NCI-H187 (cell line): ENCODE measurements at regions not wholly inside any gene's neighbourhood (a gene's known extent, or its start where the extent isn't known, plus 50 kb on each side); places are given as distances from the start of the nearest gene placed in this dataset.

Experiments used
- DNase-seq, 2 experiments: peaks; one replicate each; lab custom pipeline; 2025; lab: John Stamatoyannopoulos, UW

DNA sequence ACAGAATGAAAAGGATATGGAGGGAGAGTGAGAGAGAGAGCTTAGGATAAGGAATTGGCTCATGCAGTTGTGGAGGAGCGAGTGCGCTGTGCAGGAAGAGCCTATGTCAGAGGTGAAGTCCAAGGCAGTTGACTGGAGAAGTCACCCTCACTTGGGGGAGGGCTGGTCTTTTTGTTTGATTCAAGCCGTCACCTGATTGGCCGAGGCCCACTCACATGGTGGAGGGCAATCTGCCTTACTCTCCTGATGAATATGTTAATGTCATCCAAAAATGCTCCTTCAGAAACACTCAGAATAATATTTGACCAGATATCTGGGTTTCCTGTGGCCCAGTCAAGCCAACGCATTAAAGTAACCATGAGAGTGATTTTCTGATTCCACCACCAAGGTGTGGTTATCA lies 131.7 kb downstream of the KATNIP start:
- no peak for DNase-seq

DNA sequence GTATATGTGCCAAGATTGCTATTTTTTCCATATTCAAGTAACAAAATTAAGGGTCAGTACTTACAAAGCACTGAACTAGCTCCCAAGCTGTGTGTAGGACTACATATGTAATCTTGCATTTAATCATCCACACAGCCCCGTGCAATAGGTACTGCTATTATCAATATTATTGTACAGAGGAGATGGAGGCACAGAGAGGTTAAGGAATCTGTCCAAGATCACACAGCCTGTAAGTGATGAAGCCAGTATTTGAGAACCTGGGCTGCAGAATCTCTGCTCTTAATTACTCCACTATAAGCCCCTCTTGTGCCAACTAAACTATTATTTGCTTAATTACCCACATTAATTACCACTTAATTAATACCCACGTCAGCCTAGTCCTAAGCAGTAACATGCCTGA lies 134.1 kb downstream of the KATNIP start:
- no peak for DNase-seq

DNA sequence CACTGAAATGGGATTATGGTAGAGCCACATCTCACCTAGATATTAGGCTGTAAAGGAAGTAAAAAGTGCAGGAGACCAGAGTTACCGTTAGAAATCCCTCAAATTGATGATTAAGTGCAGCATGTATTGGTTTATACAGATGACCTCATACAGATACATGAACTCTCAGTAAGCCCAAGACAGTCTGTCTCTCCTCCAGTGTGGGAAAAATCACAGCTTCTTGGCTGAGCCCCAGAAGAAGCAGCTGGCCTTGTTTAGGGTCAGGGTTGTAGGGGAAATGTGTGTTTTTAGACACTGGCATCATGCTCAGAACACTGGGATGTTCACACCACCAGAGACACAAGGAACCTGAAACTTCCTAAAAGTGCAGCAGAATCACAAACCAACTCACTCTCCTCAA lies 135.9 kb downstream of the KATNIP start:
- DNase-seq = no peak

DNA sequence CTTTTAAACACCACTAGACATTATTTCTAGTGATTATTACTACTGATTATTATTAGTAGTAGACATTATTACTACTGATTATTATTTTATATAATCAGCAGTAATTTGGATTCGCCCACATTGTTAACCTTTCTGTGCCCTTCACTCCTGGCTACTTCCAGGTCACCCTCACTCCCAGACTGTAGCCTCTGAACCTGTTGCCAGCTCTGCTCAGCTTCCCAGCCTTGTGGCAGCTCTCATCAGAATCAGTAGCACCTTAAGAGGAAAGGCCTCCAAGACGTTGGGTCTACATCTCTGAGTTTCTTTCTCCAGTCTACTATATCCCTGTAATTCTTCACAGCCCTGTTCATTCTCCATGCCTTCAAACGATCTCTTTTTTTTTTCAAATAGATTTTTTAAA lies 137.0 kb downstream of the KATNIP start:
- DNase-seq = no peak

DNA sequence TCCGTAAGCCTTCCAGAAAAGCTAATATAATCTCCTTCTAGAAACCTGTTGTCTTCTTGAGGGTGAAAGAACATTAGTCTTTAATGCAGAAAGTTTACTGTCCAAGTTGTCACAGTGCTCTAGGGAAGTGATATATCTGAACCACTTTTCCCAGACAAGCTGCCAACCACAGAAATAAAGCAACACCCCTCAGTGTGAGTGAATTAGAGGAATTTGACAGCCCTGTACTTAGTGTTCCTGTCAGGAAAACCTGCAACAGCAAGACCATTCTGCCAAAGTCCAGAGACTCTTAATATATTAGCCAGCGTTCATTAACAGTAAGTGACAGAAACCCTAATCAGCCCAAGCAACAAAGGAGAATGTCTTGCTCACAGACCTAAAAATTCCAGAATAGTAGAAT lies 137.7 kb downstream of the KATNIP start:
- no peak for DNase-seq

DNA sequence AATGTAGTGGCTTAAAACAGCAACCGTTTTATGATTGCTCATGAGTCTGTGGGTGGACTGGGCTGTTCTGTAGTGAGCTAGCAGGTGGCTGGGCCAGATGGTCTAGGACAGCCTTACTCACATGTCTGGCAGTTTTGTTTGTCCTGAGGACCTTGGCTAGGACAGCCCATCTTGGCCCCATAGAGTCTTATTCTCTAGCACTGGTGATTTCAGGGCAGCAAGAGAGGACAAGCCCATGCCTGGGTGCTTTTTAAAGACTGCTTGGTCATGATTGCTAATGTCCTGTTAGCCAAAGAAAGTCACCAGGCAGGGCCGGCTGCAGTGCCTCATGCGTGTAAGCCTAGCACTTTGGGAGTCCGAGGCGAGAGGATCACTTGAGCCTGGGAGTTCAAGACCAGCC lies 139.8 kb downstream of the KATNIP start:
- no peak for DNase-seq

DNA sequence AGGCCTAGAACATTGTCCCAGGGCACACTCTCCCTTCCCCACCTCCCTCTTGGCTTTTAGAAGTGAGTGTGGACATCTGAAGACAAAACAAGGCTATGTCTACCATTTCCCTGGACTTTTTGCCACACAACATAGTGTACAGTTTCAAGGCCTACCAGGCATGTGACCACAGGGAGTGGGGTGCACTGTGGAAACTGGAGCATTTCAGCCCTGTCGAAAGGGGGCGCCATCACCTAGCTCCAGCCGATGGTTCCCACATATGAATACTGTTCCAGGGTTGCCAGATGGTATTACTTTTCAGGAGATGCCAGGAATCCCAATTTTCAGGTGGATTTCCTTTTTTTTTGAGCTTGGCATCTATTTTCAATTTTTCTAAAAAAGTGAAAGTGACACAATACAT lies 140.7 kb downstream of the KATNIP start:
- DNase-seq = no peak

DNA sequence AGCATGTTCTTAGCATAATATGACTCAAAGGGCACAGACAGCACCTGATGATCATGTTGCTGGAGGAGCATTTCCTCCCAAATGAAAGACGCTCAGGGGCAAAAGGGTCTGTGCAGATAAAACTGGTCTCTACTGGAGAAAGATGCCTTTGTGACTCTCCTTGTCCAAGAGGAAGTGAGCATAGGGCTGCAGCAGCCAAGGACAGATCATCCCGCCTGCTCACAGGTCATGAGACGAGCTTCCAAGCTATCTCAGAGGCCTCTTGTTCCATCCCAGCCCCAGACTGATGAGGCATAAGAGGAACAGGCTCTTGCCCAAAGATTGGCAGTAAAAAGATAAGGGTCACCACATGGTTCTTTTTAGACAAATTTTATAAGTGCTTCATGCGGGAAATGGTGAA lies 141.8 kb downstream of the KATNIP start:
- DNase-seq = no peak

DNA sequence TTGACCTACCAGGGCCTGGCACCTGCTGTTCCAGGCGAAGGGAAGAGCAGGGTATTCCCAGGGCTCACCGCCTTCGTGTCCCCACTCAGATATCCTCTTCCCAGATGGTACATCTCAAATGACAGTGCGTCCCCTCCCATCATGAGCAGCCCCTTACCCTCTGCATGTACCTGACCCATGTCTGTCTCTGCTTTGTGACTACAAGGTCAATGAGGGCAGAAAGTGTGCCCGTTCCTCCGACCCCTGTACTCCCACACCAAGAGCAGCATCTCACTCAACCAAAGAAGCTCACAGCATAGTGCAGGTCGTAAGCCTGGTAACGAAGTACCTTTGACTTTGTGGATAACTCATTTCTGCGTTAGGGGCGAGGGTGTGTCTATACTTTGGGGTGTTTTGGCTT lies 142.6 kb downstream of the KATNIP start:
- no peak for DNase-seq

DNA sequence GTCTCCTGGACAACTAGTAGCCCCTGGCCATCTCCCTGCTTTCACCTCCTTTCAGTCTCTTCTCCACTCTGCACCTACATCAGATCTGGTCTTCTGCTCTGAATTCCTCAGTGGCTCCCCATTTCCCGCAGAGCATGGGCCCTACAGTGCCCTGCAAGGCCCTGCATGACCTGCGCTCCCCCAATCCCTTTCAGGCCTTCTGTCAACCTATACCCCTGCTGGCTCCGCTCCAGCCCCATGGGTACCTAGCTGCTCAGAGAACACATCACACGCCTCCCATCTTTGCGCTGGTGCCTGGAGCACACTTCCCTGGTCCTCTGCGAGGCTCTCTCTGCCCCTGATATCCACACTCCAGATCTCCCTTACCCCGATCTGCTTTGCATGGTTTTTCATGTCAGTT lies 145.2 kb downstream of the KATNIP start:
- no peak for DNase-seq

DNA sequence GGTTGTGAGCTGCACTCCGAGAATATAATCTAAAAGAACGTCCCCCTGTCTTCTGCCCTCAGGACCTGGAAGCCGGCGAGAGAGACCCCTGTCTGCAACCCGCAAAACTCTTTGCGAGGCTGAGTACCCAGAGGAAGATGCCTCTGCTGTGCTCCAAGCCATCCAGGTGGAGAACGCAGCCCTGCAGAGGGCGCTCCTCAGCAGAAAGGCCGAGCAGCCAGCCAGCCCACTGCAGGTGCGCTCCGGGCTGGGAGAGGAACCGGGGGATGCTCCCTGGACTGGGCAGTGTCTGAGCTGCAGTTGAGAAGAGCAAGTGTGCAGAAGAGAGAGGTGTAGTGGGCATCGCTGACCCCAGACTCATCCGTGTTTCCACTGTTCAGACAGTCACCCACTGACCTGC lies 148.3 kb downstream of the KATNIP start:
- no peak for DNase-seq

DNA sequence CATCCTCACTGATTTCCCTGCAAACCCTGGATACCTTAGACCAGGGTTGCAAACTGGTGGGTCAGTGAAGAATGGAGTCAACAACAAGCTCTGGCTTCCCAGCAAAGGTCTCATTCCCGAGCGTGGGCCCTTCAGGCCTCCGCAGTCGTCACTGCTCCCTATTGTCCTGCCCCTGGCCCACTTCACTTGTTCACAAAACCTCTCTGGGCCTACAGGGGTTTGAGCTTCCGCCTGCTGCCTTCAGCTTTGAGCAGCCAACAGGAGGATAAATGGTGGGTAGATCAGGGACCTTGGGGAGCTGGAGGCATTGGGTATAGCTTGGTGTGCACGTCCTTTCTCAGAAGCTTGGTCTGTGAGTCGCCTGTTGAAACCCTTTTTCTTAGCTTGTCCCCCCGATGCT lies 148.8 kb downstream of the KATNIP start:
- DNase-seq = no peak

DNA sequence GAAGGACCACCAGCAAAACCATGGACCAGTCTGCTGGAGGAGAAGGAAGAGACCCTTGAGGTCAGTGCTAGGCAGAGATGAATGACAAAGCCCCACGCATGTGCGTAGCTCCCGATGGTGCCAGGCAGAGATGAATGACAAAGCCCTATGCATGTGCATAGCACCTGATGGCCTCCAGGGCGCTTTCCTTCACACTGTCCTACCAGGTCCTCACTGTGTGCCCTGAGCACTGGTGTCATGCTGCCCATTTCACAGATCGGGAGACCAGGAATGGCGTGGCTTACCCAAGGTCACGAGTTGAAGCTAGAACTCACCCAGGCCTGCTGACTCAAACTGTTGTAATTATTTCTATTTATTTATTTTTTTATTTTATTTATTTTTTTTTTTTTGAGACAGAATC lies 149.6 kb downstream of the KATNIP start:
- no peak for DNase-seq

DNA sequence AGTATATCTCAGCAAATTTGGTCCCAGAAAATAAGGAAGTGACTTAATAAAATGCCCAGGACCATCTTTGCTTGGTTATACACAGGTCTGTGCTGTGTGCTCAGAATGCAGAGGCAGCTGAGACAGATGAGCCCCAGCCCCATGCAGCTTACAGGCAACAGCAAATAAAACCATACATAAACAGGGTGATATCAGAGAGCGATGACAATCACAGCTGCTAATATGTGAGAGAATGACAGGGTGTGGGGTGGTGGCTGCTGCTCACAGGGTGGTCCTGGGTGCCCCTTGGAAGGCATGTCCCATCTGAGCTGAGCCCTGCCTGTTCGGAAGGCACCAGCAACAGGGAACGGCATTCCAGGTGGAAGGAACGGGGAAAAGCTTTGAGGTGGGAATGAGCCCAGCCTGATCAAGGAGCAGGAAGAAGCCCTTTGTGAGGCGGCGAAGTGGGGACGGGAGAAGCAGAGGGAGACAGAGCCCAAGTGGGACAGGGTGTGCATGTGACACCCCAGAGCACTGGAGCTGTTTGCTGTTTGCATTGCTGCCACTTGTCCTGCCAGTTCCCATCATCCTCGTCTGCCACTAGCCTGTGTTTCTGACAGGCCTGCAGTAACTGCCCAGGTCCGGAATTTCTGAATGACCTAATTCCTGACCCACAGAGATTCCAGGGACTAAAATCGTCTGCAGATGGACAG lies 150.5 kb downstream of the KATNIP start:
- DNase-seq = no peak

DNA sequence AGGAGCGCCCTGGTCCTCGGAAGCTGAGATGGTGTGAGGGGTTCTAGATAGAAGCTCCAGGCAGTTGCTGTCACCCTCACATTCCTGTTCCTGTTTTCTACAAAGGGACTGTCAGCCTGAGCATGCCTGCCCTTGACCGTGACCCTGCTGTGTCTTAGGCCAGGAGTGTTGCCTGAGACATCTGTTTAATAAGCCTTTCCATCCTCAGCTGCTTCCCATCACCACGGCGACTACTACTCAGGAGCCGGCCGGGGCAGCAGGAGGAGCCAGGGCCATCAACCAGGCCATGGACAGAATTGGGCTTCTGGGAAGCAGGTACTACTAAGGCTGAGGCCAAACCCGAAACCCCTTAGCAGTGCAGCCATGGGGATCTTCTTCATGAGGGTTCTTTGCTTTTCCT lies 151.4 kb downstream of the KATNIP start:
- DNase-seq = no peak

DNA sequence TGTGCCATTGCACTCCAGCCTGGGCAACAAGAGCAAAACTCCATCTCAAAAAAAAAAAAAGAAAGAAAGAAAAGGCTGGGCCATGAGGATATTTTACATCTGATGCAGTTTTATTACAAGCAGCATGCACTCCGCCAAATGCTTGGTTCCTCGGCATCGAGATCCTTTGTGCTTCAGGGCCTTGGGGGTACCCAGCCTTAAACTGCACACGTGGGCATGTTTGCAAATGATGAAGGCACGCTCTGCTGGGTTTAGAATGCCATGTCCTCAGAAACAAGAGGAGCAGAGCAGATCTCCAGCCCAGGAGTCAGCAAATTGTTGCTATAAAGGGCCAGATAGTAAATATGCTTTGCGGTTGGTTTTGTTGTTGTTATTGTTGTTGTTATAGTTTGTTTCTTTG lies 153.2 kb downstream of the KATNIP start:
- DNase-seq = no peak

DNA sequence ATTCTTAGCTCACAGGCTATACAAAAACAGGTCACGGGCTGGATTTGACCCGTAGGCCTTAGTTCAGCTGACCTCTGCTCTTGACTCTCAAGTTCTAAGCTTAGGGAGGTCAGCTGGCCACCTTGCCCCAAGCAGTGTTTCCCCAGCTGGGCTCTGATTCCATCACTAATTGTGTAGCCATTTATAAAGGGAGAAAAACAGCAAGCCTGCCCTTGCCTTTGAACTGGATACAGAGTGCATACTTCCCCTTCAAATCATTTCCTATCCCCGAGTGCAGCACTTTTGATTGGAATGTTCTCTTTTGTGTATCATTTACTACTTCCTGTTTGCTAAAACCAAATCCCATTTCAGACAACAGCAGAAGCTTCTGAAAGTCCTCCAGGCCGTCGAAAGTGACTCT lies 153.6 kb downstream of the KATNIP start:
- DNase-seq = no peak

DNA sequence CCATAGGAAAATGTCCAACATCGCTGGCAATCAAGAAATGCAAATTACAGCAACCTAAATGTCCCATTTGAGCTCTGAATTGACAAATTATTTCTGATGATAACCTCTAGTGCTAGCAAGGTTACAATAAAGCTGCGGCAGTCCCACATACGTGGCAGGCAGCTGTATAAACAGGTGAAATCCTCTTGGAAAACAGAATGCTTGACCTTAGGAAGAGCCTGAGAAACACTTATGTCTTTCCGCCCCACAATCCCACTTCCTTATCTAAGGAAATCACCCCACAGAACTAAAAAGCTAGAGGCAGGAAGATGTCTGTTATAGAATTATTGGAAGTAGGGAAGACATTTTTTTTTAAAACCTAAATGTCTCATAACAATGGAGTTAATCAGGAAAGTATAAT lies 154.3 kb downstream of the KATNIP start:
- no peak for DNase-seq

DNA sequence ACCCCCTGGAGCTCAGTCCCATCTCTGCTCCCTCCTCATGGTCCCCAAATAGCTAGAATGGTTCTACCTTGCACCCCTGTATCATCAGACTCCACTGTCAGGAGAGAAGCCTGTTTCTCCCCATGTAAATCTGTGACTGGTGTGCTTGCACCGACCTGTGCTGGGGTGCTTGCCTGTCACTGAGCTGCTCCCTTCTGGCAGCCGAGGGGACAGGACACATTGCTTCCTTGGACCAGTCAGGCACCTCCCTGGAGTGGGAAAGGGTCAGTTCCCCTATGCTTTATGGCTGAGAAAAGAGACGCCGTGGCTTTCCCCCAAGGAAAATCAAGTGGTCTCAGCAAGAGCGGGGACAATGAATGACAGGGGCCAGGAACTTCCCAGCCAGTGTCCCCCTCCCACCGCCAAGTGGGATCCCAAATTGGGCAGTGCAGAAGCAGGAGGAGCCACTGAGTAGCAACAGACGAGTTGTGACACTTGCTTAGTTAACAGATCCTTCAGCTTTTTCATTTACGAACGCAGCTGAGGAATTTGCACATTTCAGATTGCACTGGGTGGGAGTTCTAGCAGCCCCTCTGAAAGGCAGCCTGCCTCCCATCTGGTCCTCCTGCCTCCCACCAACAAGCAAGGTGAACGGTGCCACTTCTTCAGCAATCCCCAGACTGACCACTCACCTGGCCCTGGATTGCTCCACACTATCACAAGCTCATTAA lies 156.4 kb downstream of the KATNIP start:
- no peak for DNase-seq

DNA sequence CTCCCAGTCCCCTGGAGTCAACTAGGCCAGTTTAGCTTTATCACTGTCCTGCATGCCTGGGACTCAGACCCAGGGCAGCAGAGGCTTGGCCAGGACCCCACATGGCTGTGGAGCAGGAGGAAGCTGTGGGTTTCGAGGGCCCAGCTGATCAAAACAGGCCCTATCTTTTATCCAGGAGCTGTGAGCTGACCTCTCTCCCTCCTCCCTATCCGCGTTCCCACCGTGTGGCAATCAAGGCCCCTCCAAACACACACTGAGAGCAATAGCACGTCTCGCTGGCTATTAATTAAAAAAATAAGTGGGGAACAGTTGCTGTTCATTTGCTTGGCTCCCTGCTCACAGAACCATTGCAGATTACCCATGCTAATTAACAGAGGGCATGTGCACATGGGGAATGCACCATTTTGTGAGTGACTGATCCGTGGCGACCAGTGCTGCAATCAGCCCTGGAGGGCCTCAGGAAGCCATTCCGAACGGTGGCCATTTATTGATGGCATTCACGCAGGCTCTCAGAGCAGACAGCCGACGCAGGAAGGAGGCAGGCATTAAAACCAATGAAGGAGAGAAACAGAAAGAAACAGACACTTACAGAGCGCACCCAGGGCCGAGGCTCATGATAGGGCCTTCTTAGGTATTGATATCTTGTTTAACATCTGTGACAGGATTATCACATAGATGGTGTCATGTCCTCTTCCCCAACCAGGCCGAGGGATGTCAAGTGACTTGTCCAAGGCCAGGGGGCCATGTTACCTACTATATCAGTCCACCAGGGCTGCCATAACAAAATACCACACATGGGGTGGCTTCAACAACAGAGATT lies 157.1 kb downstream of the KATNIP start:
- DNase-seq = no peak

DNA sequence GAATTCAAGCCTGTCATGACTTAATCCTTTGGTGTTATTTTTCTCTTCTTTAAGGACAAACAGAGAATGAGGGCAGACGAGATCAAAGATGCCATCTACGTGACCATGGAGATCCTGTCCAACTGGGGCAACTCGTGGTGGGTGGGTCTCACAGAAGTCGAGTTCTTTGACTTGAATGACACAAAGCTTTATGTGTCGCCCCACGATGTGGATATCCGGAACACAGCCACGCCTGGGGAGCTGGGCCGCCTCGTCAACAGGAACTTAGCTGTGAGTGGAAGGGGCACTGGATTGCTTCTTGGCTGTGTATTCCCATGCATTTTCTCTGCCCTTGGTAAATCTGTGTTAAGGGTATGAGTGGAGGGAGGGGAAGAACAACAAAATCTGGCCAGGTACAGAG lies 158.7 kb downstream of the KATNIP start:
- DNase-seq = no peak

DNA sequence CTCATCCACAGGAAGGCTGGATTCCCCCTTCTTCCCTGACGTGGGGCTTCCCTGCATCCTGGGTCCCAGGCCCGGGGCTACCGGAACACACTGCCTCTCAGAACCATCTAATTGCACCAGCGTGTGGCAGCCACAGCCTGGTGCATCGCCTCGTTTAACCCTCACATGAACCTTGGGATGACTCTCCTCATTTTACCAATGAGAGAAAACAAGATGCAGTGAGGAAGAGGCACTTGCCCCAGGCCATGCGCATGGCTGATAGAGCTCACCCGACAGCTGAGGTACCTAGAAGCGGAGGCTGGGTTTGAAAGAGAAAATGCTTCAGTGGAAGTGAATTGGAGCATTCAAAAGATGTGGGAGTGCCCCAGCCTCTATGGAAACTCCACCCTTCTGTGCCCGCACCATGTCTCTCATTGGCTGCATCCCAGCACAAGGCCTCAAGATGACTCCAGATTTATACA lies 162.3 kb downstream of the KATNIP start:
- DNase-seq = peak in 1 of 2 experiments; percentile 8

DNA sequence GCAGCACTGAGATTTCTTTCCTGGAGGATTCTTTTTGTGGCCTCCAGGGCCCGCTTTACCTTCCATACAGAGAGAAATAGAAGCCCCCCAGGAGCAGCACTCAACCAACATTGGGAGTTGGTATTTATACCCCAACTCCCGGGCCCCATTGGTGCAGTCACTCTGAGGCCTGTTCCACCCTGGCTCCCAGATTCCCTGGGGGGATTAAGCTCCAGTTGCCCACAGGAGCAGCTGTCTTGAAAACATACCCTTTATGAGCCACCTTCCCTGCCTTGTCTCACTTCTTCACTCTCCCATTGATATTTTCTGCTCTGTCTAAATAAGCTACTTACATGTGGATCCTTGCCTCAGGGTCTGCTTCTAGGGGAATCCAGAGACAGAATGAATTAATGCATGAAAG lies 167.8 kb downstream of the KATNIP start:
- DNase-seq = no peak
